Lower lobe of right lung (tissue), 2 donors: ENCODE measurements at regions not wholly inside any gene's neighbourhood (a gene's known extent, or its start where the extent isn't known, plus 50 kb on each side); places are given as distances from the start of the nearest gene placed in this dataset.

Experiments
- ATAC-seq, 2 donors: fragments of 200-7000 bp; cut with Tn5 transposase; one replicate each; pipeline ENCODE4 v1.9.1; 2020 to 2022; ENCODE audit warnings: mild to moderate bottlenecking in 2 of 2, moderate library complexity in 2 of 2
- DNase-seq: peaks from one replicate; pipeline ENCODE4 v3.0.0-alpha.2; 2020
- H3K27ac ChIP-seq: fragments of 200-600 bp; one replicate; pipeline ENCODE4 v1.8.0; 2022
- H3K27me3 ChIP-seq: fragments of 200-600 bp; one replicate; pipeline ENCODE4 v1.8.0; 2022; ENCODE audit warnings: low read depth
- H3K36me3 ChIP-seq: fragments of 200-600 bp; one replicate; pipeline ENCODE4 v1.8.0; 2022; ENCODE audit warnings: mild to moderate bottlenecking
- H3K4me1 ChIP-seq: fragments of 200-600 bp; one replicate; pipeline ENCODE4 v1.8.0; 2022
- H3K4me3 ChIP-seq: fragments of 200-600 bp; one replicate; pipeline ENCODE4 v1.8.0; 2022; ENCODE audit warnings: mild to moderate bottlenecking
- H3K9me3 ChIP-seq: fragments of 200-600 bp; one replicate; pipeline ENCODE4 v1.8.0; 2022
- intact Hi-C: fragments of 100-400 bp; cut with DNase I; formaldehyde crosslinking; loops from one replicate; pipeline ENCODE4 v1.11.0; 2022
- TF ChIP-seq, protein P1 (sequence below): fragments of 200-600 bp; IDR thresholded peaks from one replicate; pipeline ENCODE4 v1.8.0; 2022; ENCODE audit warnings: antibody characterized with exemption, mild to moderate bottlenecking
- donor health status: DM: no; HTN: yes; CAD: no; lungs with severe emphysema.

DNA sequence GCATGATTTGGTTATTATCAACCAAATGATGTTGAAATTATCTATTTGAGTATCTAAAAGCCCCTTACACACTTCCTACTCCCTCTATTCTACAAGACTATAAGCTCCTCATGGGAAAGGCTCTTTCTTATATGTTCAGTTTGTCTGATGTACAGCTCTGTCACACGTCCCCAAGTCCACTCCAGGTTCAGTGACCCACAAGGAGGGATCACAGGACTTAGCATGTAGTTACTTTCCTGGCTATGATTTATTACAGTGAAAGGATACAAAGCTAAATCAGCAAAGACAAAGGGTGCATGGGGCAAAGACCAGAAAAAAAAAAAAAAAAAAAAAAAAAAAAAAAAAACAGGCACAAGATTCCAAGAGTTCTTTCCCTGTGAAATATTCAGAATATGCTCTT, 125.6 kb upstream of the TMEM106B start:
- intact Hi-C loops = no loop called here
- TF ChIP-seq, protein P1, sequence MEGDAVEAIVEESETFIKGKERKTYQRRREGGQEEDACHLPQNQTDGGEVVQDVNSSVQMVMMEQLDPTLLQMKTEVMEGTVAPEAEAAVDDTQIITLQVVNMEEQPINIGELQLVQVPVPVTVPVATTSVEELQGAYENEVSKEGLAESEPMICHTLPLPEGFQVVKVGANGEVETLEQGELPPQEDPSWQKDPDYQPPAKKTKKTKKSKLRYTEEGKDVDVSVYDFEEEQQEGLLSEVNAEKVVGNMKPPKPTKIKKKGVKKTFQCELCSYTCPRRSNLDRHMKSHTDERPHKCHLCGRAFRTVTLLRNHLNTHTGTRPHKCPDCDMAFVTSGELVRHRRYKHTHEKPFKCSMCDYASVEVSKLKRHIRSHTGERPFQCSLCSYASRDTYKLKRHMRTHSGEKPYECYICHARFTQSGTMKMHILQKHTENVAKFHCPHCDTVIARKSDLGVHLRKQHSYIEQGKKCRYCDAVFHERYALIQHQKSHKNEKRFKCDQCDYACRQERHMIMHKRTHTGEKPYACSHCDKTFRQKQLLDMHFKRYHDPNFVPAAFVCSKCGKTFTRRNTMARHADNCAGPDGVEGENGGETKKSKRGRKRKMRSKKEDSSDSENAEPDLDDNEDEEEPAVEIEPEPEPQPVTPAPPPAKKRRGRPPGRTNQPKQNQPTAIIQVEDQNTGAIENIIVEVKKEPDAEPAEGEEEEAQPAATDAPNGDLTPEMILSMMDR = no peak
- no peak for ATAC-seq

DNA sequence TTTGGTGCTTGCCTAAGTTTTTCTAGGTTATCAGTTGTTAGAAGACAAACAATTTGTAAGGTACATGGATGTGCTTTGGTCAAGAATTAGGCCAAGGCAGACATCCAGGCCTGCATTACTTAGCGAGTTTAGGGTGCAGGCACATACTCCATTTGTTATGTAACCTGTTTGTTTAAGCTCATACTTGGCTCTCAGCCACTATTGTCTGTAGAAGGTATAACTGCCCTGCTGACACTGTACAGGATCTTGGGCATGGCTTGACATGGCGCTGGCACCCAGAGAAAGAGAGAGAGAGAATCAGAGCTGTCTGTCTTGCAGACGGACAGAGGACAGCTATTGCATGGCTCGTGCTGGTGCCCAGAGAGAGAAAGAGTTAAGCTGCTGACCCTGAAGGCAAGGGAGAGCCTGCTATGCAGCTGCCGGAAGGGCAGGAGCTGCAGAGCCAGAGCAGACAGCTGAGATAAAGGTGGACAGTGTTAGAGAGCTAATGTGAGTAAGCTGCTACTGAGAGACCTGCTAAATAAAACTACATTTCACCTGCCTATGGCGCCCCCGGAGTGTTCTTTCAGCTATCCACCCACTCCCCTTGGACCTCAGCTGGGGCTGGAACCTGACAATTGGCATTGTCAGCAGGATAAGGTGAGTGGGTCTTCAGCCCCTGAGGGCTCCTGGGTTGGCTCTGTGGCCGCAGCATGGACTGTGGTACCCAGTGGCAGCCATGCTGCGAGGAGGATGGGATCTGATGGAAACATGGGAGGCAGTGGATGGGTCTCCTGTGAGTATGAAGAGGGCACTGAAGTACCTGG, 120.9 kb upstream of the TMEM106B start:
- TF ChIP-seq, protein P1 = no peak
- H3K27ac ChIP-seq = no peak overlapping the region
- intact Hi-C loops = no loop called here

More for the DNA sequence above, 125.6 kb upstream of the TMEM106B start:
- H3K4me1 ChIP-seq = no peaks in the 10 kb centered on the region
- H3K9me3 ChIP-seq = no peaks in the 10 kb centered on the region
- no peak overlapping the region for H3K4me3 ChIP-seq
- DNase-seq = no peak
- no peaks in the 10 kb centered on the region for H3K36me3 ChIP-seq
- H3K27ac ChIP-seq = no peak overlapping the region
- H3K27me3 ChIP-seq = no peaks in the 10 kb centered on the region

DNA sequence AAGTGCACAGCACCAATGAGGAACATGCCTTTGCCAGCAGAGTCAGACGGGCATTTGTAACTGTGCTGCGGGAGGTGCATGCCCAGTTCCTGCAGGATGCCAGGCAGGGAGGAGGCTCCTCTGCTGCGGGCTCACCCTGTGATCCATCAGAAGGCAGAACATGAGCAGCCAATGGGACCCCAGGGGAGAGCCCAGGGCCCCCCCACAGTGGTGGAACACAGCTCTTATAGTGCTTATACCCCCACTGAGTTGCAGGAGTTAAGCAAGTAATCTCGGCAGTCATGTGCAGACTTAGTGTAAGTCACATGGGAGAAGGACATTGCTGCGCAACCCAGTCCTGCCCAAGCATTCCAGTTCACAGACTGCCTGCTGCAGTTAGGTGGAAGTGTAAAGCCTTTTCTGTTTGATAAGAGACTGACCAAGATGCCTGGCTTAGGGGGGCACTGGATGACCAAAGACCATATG, 120.3 kb upstream of the TMEM106B start:
- H3K4me1 ChIP-seq = no peaks in the 10 kb centered on the region
- no peak overlapping the region for H3K4me3 ChIP-seq
- H3K9me3 ChIP-seq = no peaks in the 10 kb centered on the region
- ATAC-seq (peak in 1 of 2 donors; percentile 27), DNase-seq (no peak)
- no peak overlapping the region for H3K27ac ChIP-seq
- no peaks in the 10 kb centered on the region for H3K27me3 ChIP-seq
- TF ChIP-seq, protein P1 = no peak
- no peaks in the 10 kb centered on the region for H3K36me3 ChIP-seq
- intact Hi-C loops = no loop called here

More for the DNA sequence above, 120.9 kb upstream of the TMEM106B start:
- Histone ChIP-seq H3K9me3 (no peaks in the 10 kb centered on the region), H3K4me1 (no peaks in the 10 kb centered on the region), H3K27me3 (no peaks in the 10 kb centered on the region), H3K4me3 (no peak overlapping the region), H3K36me3 (no peaks in the 10 kb centered on the region)
- ATAC-seq (peak in 1 of 2 donors; percentile 24), DNase-seq (no peak)

DNA sequence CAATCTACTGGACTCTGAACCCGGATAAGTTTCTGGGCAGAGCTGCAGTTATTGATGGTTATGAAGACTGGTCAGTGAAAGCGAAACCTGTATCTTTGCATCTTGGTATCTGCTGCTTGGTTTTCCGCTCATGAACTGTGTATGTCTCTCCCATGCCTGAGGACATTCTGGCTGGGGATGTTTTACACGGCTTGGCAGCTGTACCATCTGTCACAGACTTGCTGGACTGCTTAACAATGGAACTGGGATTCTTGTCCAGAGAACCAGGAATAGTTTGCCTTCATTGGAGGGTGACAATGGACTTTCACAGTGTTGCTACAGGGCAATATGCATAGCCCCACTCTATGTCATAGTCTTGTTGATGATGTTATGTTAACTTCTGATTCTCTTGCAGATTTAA, 119.9 kb upstream of the TMEM106B start:
- Histone ChIP-seq H3K4me1 (no peaks in the 10 kb centered on the region), H3K36me3 (no peaks in the 10 kb centered on the region), H3K4me3 (no peak overlapping the region), H3K9me3 (no peaks in the 10 kb centered on the region), H3K27ac (no peak overlapping the region), H3K27me3 (no peaks in the 10 kb centered on the region)
- intact Hi-C loops = no loop called here
- TF ChIP-seq, protein P1 = no peak
- DNase-seq (no peak), ATAC-seq (no peak)

DNA sequence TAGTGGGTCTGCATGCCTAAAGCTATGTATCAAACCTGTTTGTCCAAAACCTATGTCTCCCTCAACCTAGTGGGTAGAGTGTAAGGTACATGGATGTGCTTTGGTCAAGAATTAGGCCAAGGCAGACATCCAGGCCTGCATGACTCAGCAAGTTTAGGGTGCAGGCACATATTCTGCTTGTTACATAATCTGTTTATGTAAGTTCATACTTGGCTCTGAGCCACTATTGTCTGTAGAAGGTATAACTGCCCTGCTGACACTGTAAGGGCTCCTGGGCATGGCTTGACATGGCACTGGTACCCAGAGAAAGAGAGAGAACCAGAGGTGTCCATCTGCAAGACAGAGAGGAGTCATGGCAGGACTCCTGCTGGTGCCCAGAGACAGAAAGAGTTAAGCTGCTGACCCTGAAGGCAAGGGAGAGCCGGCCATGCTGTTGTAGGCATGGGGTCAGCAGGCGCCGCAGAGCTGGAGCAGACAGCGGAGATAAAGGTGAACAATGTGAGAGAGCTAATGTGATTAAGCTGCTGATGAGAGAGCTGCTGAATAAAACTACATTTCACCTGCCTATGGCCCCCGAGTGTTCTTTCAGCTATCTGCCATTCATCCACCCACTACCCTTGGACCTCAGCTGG, 118.5 kb upstream of the TMEM106B start:
- Histone ChIP-seq H3K9me3 (no peaks in the 10 kb centered on the region), H3K27ac (no peak overlapping the region), H3K4me3 (no peak overlapping the region), H3K4me1 (no peaks in the 10 kb centered on the region), H3K36me3 (no peaks in the 10 kb centered on the region), H3K27me3 (no peaks in the 10 kb centered on the region)
- no peak for ATAC-seq
- no peak for DNase-seq
- intact Hi-C loops = no loop called here
- TF ChIP-seq, protein P1 = no peak
